GM08714 (cell line): ENCODE measurements at regions not wholly inside any gene's neighbourhood (a gene's known extent, or its start where the extent isn't known, plus 50 kb on each side); places are given as distances from the start of the nearest gene placed in this dataset.
"Not testable (repeated sequence)": the region's sequence is repeated elsewhere in the genome, so short reads cannot be mapped to it uniquely, and the experiment has no call there.

ENCODE experiments used
- H3K4me3 ChIP-seq: fragments of 200-500 bp; sonication (Bioruptor generic); 2 replicates; pipeline ENCODE4 v1.5.1; 2014; ENCODE audit warnings: mild to moderate bottlenecking, low read length, inconsistent platforms
- ZNF274 ChIP-seq: IDR thresholded peaks from 2 replicates; pipeline ENCODE4 v1.6.1; 2012; ENCODE audit warnings: mild to moderate bottlenecking, low read depth, low read length

- TF ChIP-seq ZNF274, result no peak
- H3K4me3 ChIP-seq, result no peak overlapping the region
These were observed 398.1 kb downstream of the TNS1 start for GRCh38 chr2:217604527-217605194.

DNA sequence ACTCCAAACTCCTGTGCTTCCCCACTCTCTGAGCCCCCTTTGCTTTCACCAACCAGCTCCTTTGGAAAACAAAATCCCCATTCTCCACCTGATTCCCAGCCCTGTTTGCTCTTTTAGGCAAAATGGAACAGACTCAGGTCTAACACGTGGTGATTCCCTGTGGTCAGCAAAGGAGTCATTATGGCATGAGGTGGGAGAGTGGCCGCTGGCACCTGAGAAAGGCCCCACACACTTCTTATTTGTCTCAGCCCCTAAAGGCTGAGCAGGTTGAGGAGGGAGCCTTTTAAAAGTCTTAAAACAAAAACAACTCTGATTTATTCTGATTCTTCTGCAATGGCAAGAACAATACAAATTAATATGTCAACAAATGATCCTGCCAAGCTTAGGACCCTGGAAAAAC is 401.2 kb downstream of the TNS1 start:
- no peak for TF ChIP-seq ZNF274
- no peak overlapping the region for H3K4me3 ChIP-seq

GRCh38 chr2:217599906-217600305 is 402.9 kb downstream of the TNS1 start:
- TF ChIP-seq ZNF274, result no peak
- H3K4me3 ChIP-seq, result no peak overlapping the region

DNA sequence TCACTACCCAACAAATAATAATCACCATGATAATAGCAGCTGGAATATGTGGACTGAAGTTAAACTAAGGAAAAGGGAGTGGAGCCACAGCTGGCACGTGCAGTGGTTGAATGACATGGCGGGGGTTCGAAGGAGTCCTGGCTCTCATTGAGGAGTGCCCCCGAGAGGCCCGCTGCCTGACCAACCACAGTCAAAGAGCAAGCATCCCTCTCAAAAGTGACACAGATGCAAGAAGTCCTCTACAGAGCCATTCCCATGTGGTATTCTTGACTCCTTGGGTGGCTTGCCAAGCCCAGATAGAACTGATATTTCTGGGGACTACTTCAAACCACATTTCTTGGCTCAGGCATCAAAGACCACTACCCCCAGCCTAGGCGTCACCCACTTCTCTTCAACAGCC is 405.1 kb downstream of the TNS1 start:
- H3K4me3 ChIP-seq, result no peak overlapping the region
- TF ChIP-seq ZNF274, result no peak

- TF ChIP-seq ZNF274, result no peak
- H3K4me3 ChIP-seq, result no peak overlapping the region
These were observed 405.6 kb downstream of the TNS1 start for GRCh38 chr2:217597145-217597544.

GRCh38 chr2:217593732-217594131 is 409.1 kb downstream of the TNS1 start:
- no peak overlapping the region for H3K4me3 ChIP-seq
- no peak for TF ChIP-seq ZNF274

DNA sequence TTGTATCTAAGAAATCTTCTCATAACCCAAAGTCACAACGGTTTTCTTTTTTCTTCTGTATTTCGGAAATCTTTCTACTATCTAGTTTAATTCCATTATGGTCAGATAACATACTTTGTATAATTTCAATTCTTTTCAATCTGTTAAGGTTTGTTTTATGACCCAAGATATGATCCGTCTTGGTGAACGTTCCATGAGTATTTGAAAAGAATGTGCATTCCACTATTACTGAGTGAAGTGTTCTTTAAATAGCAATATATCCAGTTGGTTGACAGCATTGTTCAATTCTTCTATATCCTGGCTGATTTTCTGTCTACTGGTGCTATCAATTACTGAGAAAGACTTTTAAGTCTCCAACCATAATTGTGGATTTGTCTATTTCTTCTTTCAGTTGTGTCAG is 414.5 kb downstream of the TNS1 start:
- H3K4me3 ChIP-seq, result no peak overlapping the region
- no peak for TF ChIP-seq ZNF274

- no peak for TF ChIP-seq ZNF274
- no peak overlapping the region for H3K4me3 ChIP-seq
These were observed 417.4 kb downstream of the TNS1 start for GRCh38 chr2:217585362-217585761.

- not testable (repeated sequence) for H3K4me3 ChIP-seq
These were observed 422.4 kb downstream of the TNS1 start for GRCh38 chr2:217580407-217580806.

- TF ChIP-seq ZNF274, result no peak
- H3K4me3 ChIP-seq, result no peak overlapping the region
These were observed 429.2 kb downstream of the TNS1 start for GRCh38 chr2:217573571-217573970.

- no peak for TF ChIP-seq ZNF274
- H3K4me3 ChIP-seq, result no peak overlapping the region
These were observed 432.4 kb downstream of the TNS1 start for GRCh38 chr2:217570394-217570793.

DNA sequence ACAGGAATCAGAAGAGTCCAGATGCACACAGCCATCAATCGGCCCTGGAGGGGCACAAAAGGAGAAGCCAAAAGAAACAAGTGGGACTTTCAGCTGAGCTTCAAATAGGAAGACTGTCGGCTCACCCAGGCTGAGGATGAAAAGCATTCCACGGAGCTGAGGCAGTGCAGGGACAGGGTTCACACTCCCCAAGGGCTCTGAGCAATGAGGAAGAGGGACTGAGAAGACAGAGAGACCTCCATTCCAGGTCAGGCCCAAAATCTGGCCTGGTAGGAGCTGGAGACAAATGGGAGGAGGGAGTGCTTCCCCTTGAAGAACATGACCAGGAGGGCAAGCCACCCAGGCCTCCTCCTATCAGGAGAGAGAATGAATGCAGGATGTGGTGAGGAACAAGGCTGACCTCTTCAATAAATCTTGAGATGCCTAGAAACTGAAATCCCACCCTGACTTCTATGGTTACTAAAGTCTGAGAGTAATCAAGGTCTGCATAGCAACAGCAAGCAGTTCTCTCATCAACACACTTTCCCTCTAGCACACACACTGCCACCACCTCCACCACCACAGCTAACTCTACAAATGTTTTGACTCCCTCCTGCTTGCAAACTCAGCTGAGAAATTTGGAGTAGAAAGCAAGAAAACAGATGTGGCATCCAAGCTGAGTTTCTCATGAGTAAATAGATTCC is 434.4 kb downstream of the TNS1 start:
- TF ChIP-seq ZNF274, result no peak
- no peak overlapping the region for H3K4me3 ChIP-seq

DNA sequence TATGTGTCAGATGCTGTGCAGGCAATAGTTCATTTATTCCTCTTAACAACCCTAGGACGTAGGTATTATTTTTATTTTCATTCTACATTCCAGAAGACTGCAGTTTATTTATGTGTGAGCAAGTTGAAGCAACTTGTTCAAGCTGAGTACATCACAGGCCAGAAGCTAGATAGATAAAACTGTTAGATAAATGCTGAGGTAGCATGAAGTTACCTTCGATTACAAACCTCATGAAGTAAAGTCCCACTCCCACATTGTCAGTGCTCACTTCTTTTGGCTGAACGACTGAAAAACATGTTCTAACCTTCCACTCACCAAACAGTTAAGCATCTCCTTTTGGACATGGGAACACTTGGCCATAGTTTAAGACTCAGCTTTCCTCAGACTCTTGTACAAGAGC is 439.2 kb downstream of the TNS1 start:
- no peak for TF ChIP-seq ZNF274
- H3K4me3 ChIP-seq, result no peak overlapping the region

GRCh38 chr2:217562871-217563480 is 439.8 kb downstream of the TNS1 start:
- no peak overlapping the region for H3K4me3 ChIP-seq
- no peak for TF ChIP-seq ZNF274

DNA sequence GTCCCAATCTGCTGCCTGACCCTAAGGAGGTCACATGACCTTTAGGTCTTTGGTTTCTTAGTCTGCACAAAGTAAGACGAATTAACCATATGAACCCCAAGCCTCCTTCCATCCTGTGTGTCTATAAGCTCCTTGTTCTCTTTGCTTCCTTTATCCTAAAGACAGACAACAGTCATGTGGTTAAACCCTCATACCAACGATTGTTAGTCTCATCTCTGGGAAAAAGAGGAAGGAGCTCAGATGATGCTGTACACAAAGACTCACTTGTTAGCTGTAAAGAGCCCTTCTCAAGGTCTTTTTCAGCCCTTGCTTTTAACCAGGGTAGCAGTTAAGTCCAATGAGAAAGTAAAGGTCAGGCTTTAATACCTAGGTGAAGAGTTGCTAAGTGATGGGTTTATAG is 443.7 kb downstream of the TNS1 start:
- H3K4me3 ChIP-seq, result no peak overlapping the region
- TF ChIP-seq ZNF274, result no peak
